GM06990 (cell line): ENCODE measurements at regions not wholly inside any gene's neighbourhood (a gene's known extent, or its start where the extent isn't known, plus 50 kb on each side); places are given as distances from the start of the nearest gene placed in this dataset.

Experiments used
- DNase-seq: peaks from one replicate; pipeline ENCODE4 v3.0.0-alpha.2; 2011; ENCODE audit not compliant: insufficient read length; ENCODE audit errors: extremely low read depth
- H3K27me3 ChIP-seq: replicated peaks from 2 replicates; pipeline ENCODE4 v1.6.0; 2011; ENCODE audit warnings: low read length; ENCODE audit not compliant: control insufficient read depth, insufficient read depth
- H3K36me3 ChIP-seq: 2 replicates; pipeline ENCODE4 v1.5.1; 2011; ENCODE audit warnings: low read length; ENCODE audit not compliant: control insufficient read depth, insufficient read depth
- H3K4me3 ChIP-seq: replicated peaks from 2 replicates; pipeline ENCODE4 v1.5.1; 2011; ENCODE audit warnings: low read depth, mild to moderate bottlenecking, control low read depth, low read length
- CTCF ChIP-seq: IDR thresholded peaks from 2 replicates; pipeline ENCODE4 v1.5.1; 2011; ENCODE audit warnings: low read length, control low read depth, mild to moderate bottlenecking, inconsistent platforms; ENCODE audit not compliant: insufficient read depth, poor library complexity, severe bottlenecking

DNA sequence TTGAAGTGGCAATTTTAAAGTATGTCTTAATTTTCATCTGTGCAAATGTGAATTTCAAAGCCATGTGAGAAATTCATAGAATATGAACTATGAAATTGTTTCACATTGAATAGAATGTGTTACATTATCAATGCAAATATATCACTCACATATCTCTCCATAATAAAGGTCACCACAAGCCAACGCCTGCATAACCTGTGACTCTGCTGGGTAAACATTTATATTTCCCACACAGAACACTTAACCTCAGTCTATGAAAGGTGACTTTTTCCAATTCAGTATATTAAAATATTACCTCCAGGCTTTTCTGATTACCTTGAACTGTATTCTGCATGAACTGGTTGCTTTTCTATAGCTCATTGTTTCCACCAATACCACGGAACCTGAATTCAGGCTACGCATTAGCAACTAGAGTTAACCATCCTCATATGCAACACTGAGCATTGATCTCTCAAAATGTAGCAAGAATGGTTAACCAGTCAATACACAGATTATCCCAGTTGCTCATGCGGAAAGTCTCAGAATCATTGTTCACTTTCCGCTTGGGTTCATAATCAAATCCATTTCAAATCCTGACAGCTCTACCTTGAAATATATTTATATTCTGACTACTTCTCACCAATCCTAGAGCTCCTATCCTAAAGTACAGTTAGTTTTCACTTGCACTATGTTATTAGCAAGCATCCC is 126.6 kb upstream of the TYRP1 start:
- TF ChIP-seq CTCF, result no peak
- Histone ChIP-seq H3K27me3 (no peaks in the 10 kb centered on the region), H3K36me3 (no peaks in the 10 kb centered on the region), H3K4me3 (no peak overlapping the region)
- DNase-seq, result no peak

- H3K4me3 ChIP-seq, result no peak overlapping the region
- TF ChIP-seq CTCF, result no peak
- no peaks in the 10 kb centered on the region for H3K27me3 ChIP-seq
- no peaks in the 10 kb centered on the region for H3K36me3 ChIP-seq
- no peak for DNase-seq
Measured at GRCh38 chr9:12584656-12585522, 108.3 kb upstream of the TYRP1 start.

DNA sequence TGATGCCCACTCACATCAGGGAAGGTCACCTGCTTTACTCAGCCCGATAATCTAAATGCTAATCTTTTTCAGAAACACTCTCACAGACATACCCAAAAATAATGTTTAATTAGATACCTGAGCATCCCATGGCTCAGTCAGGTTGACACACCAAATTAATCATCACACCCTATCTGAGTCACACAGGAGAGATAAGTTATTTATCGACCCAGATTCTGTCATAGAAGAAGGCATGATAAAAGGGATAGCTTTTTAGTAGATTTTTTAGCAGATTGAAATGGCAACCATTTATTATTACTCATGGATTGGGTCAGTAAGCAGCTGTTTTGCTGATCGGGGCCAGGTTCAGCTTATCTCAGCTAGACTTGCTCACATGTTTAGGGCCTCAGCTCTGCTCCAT is 97.8 kb upstream of the TYRP1 start:
- Histone ChIP-seq H3K27me3 (no peaks in the 10 kb centered on the region), H3K4me3 (no peak overlapping the region), H3K36me3 (no peaks in the 10 kb centered on the region)
- TF ChIP-seq CTCF, result no peak
- no peak for DNase-seq

DNA sequence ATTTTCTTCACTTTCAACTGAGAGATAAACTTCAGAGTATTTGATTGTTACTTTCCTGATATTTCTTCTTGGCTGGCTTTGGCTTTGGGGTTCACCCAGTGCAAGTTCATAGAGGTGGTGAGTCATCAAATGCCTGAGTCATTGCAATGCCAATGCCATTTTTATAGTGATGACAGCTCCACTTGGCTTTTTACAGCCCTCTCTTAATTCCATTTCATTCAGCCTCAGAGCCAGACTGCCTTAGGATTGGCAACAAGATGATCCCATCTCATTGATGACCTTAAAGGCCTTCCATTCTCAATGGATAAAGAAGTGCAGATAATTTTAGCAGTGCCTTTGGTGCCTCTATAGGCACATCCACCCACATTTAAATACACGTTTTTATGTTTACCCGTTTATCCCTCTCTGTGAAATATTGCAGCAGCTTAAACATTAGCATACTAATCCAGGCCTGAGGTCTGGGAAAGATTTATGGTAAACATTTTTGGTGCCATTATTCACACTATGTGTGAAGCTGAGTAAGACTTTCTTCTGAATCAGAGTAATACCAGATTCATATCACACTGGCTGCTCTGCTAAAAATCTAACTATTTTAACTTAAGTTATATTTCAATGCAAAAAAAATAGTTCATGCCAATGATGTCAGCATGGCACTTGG is 88.9 kb upstream of the TYRP1 start:
- Histone ChIP-seq H3K4me3 (no peak overlapping the region), H3K27me3 (no peaks in the 10 kb centered on the region), H3K36me3 (no peaks in the 10 kb centered on the region)
- no peak for TF ChIP-seq CTCF
- DNase-seq, result no peak

DNA sequence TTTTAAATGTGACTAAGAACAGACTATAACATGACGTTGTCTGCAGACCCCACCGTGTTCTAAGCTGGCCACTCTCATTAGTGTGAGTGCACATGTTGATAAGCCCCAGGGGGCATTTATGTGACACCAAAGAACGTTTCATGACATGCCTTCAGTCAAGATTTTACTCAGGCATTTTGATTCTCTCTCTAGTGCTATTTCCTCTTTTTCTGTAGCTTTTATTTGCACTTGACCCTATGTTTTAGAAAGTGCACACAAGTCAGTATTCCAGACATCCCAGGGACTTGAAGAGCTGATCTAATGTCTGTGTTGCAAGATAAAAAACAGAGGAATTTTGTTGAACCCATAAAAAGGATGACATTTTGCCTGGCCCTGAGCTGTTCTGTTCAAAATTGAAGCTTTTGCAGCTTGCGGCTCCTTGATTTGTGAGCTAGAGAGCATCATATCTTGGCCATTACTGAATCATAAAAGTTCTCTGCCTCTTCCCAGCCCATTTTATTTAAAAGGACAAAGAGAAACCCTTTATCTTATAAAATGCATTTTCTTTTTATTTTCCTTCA is 80.9 kb upstream of the TYRP1 start:
- DNase-seq, result no peak
- Histone ChIP-seq H3K36me3 (no peaks in the 10 kb centered on the region), H3K27me3 (no peaks in the 10 kb centered on the region), H3K4me3 (no peak overlapping the region)
- no peak for TF ChIP-seq CTCF
